GM19035 (cell line): ENCODE measurements at regions not wholly inside any gene's neighbourhood (a gene's known extent, or its start where the extent isn't known, plus 50 kb on each side); places are given as distances from the start of the nearest gene placed in this dataset.
"Not testable (repeated sequence)": the region's sequence is repeated elsewhere in the genome, so short reads cannot be mapped to it uniquely, and the experiment has no call there.

Source experiments
- ATAC-seq: cut with Tn5 transposase; IDR thresholded peaks from one replicate; pipeline ENCODE4 v1.9.1; 2021; ENCODE audit not compliant: unreplicated experiment

DNA sequence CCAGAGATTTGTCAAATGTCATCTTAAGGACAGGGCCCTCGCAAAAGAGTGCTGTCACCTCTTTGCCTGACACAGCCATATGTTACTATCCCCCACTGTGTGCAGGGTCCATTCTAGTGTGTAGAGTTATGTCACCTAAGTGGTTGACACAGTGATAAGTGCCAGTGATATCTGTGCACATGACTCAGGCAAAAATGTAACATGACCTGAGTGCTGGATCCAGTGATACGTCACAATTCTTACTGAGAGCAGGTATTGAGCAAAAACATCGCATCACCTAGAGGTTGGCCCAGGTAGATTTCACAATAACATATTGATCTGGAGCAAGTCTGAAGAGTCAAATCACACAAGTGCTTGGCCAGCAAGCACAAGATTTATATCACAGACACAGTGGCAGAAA lies 100.5 kb upstream of the BPY2 start:
- not testable (repeated sequence) for ATAC-seq

- ATAC-seq, result peak; percentile 99
These were observed 96.1 kb upstream of the BPY2 start for GRCh38 chrY:22887949-22888348.

GRCh38 chrY:22903503-22904192 lies 80.4 kb upstream of the BPY2 start:
- not testable (repeated sequence) for ATAC-seq

DNA sequence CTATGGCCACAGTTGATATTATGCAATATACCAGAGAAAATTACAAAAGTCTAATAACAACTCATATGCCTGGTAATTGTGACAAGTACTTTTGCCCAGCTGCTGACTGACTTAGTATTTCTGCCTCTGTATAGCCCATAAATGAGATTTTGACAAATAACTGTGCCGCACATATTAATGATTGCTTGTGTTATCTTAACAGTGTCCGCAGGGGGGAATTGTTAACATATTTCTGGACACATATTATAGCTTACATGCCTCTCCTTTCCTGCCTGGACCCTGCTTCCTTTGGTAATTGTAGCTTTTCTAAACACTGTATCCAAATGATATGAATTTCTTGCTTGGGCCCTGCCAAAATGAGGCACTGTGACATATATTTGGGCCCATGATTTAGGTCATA lies 69.0 kb upstream of the BPY2 start:
- ATAC-seq, result not testable (repeated sequence)

GRCh38 chrY:22927667-22928066 lies 56.4 kb upstream of the BPY2 start:
- ATAC-seq, result not testable (repeated sequence)

GRCh38 chrY:22933454-22933853 lies 50.6 kb upstream of the BPY2 start:
- ATAC-seq, result not testable (repeated sequence)
